ENCODE measurements at regions not wholly inside any gene's neighbourhood (a gene's known extent, or its start where the extent isn't known, plus 50 kb on each side); places are given as distances from the start of the nearest gene placed in this dataset.

- no peaks in the 10 kb centered on the region for H3K9me3 ChIP-seq (ENCODE audit: low read length)
- DNase-seq, result no peak
- H3K27me3 Mint-ChIP-seq, result no peaks in the 10 kb centered on the region
- no peaks in the 10 kb centered on the region for H3K4me1 ChIP-seq (ENCODE audit: insufficient read depth, low read length)
- no peaks in the 10 kb centered on the region for H3K36me3 Mint-ChIP-seq
- no peaks in the 10 kb centered on the region for H3K36me3 ChIP-seq (ENCODE audit: insufficient read depth, low read length)
- H3K27me3 ChIP-seq (ENCODE audit: insufficient read depth, low read length, poor library complexity, severe bottlenecking), result no peaks in the 10 kb centered on the region
- no peaks in the 10 kb centered on the region for H3K4me1 Mint-ChIP-seq
- POLR2A ChIA-PET, result no interaction called here
- CTCF ChIA-PET, result no interaction called here
- no peak overlapping the region for H3K4me3 ChIP-seq (ENCODE audit: low read length)
- H3K4me3 Mint-ChIP-seq, result no peak overlapping the region
- H3K27ac Mint-ChIP-seq, result no peak overlapping the region
- no peak overlapping the region for H3K27ac ChIP-seq (ENCODE audit: low read depth, low read length)
- peaks cover 0 to 4% (median 0%) of the 10 kb centered on the region in 5 donors for H3K9me3 Mint-ChIP-seq
Observed at GRCh38 chr20:17128206-17128605, 98.6 kb upstream of the PCSK2 start.

DNA sequence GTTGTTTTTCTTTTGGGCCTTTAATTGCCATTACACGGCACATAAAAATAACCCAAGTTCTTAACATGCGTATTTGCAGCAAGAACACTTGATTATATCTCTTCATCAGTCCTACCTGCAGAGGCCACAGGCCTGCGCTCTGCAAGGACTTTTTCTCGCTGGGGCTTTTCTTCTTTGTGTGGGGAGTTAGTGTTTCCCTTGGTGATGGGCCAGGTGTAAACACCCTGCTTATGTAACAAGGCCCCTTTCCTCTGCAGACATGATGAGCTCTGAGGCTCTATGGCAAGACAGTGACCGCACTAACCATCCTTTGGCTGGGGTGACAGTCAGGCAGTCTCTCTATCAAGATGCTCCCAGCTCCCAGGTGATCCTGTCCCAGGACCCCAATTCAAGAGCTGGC lies 97.8 kb upstream of the PCSK2 start:
- POLR2A ChIA-PET, result no interaction called here

GRCh38 chr20:17137692-17138091 lies 89.1 kb upstream of the PCSK2 start:
- Histone ChIP-seq H3K4me1 (ENCODE audit: insufficient read depth, low read length) (no peaks in the 10 kb centered on the region), H3K36me3 (ENCODE audit: insufficient read depth, low read length) (no peaks in the 10 kb centered on the region), H3K27ac (ENCODE audit: low read depth, low read length) (no peak overlapping the region), H3K4me3 (ENCODE audit: low read length) (no peak overlapping the region), H3K27me3 (ENCODE audit: insufficient read depth, low read length, poor library complexity, severe bottlenecking) (no peaks in the 10 kb centered on the region), H3K9me3 (ENCODE audit: low read length) (no peaks in the 10 kb centered on the region)
- Mint-ChIP-seq H3K4me3 (no peak overlapping the region), H3K27me3 (peaks cover 0 to 3% of the 10 kb centered on the region in 2 donors), H3K36me3 (no peaks in the 10 kb centered on the region), H3K27ac (no peak overlapping the region), H3K9me3 (peaks cover 0 to 9% (median 2%) of the 10 kb centered on the region in 5 donors), H3K4me1 (no peaks in the 10 kb centered on the region)
- no peak for DNase-seq
- ChIA-PET CTCF (no interaction called here), POLR2A (no interaction called here)

More for the DNA sequence above, 97.8 kb upstream of the PCSK2 start:
- no peaks in the 10 kb centered on the region for H3K4me1 ChIP-seq (ENCODE audit: insufficient read depth, low read length)
- Mint-ChIP-seq H3K27me3 (no peaks in the 10 kb centered on the region), H3K9me3 (peaks cover 0 to 4% (median 0%) of the 10 kb centered on the region in 5 donors), H3K27ac (no peak overlapping the region), H3K4me3 (no peak overlapping the region), H3K4me1 (no peaks in the 10 kb centered on the region), H3K36me3 (no peaks in the 10 kb centered on the region)
- no peak overlapping the region for H3K27ac ChIP-seq (ENCODE audit: low read depth, low read length)
- no peaks in the 10 kb centered on the region for H3K27me3 ChIP-seq (ENCODE audit: insufficient read depth, low read length, poor library complexity, severe bottlenecking)
- H3K36me3 ChIP-seq (ENCODE audit: insufficient read depth, low read length), result no peaks in the 10 kb centered on the region
- H3K4me3 ChIP-seq (ENCODE audit: low read length), result no peak overlapping the region
- no peaks in the 10 kb centered on the region for H3K9me3 ChIP-seq (ENCODE audit: low read length)
- CTCF ChIA-PET, result no interaction called here
- DNase-seq, result no peak

- Mint-ChIP-seq H3K36me3 (no peaks in the 10 kb centered on the region), H3K27ac (no peak overlapping the region), H3K27me3 (peaks cover 0 to 3% of the 10 kb centered on the region in 2 donors), H3K4me3 (no peak overlapping the region), H3K9me3 (peaks cover 0 to 9% (median 2%) of the 10 kb centered on the region in 5 donors), H3K4me1 (no peaks in the 10 kb centered on the region)
- H3K27me3 ChIP-seq (ENCODE audit: insufficient read depth, low read length, poor library complexity, severe bottlenecking), result no peaks in the 10 kb centered on the region
- H3K4me3 ChIP-seq (ENCODE audit: low read length), result no peak overlapping the region
- no peaks in the 10 kb centered on the region for H3K36me3 ChIP-seq (ENCODE audit: insufficient read depth, low read length)
- CTCF ChIA-PET, result no interaction called here
- H3K9me3 ChIP-seq (ENCODE audit: low read length), result no peaks in the 10 kb centered on the region
- H3K27ac ChIP-seq (ENCODE audit: low read depth, low read length), result no peak overlapping the region
- H3K4me1 ChIP-seq (ENCODE audit: insufficient read depth, low read length), result no peaks in the 10 kb centered on the region
- DNase-seq, result no peak
- POLR2A ChIA-PET, result no interaction called here
Observed at GRCh38 chr20:17138237-17138636, 88.6 kb upstream of the PCSK2 start.

- Mint-ChIP-seq H3K27me3 (peaks cover 0 to 3% of the 10 kb centered on the region in 2 donors), H3K36me3 (no peaks in the 10 kb centered on the region), H3K27ac (no peak overlapping the region), H3K4me1 (no peaks in the 10 kb centered on the region), H3K9me3 (peaks cover 0 to 12% (median 4%) of the 10 kb centered on the region in 5 donors), H3K4me3 (no peak overlapping the region)
- Histone ChIP-seq H3K27ac (ENCODE audit: low read depth, low read length) (no peak overlapping the region), H3K27me3 (ENCODE audit: insufficient read depth, low read length, poor library complexity, severe bottlenecking) (no peaks in the 10 kb centered on the region), H3K9me3 (ENCODE audit: low read length) (no peaks in the 10 kb centered on the region), H3K4me3 (ENCODE audit: low read length) (no peak overlapping the region), H3K4me1 (ENCODE audit: insufficient read depth, low read length) (no peaks in the 10 kb centered on the region), H3K36me3 (ENCODE audit: insufficient read depth, low read length) (no peaks in the 10 kb centered on the region)
- CTCF ChIA-PET, result no interaction called here
- POLR2A ChIA-PET, result no interaction called here
- DNase-seq, result no peak
Observed at GRCh38 chr20:17140894-17141293, 85.9 kb upstream of the PCSK2 start.

- no peaks in the 10 kb centered on the region for H3K9me3 ChIP-seq (ENCODE audit: low read length)
- no peaks in the 10 kb centered on the region for H3K27me3 ChIP-seq (ENCODE audit: insufficient read depth, low read length, poor library complexity, severe bottlenecking)
- CTCF ChIA-PET, result no interaction called here
- Mint-ChIP-seq H3K4me1 (no peaks in the 10 kb centered on the region), H3K4me3 (no peak overlapping the region), H3K9me3 (peaks cover 0 to 12% (median 4%) of the 10 kb centered on the region in 5 donors), H3K27ac (peak overlapping the region in 1 of 8 donors; percentile 32), H3K27me3 (peaks cover 0 to 3% of the 10 kb centered on the region in 2 donors), H3K36me3 (no peaks in the 10 kb centered on the region)
- no peak overlapping the region for H3K4me3 ChIP-seq (ENCODE audit: low read length)
- H3K4me1 ChIP-seq (ENCODE audit: insufficient read depth, low read length), result no peaks in the 10 kb centered on the region
- POLR2A ChIA-PET, result no interaction called here
- DNase-seq, result no peak
- no peaks in the 10 kb centered on the region for H3K36me3 ChIP-seq (ENCODE audit: insufficient read depth, low read length)
- no peak overlapping the region for H3K27ac ChIP-seq (ENCODE audit: low read depth, low read length)
Observed at GRCh38 chr20:17141568-17141967, 85.3 kb upstream of the PCSK2 start.

- ChIA-PET POLR2A (no interaction called here), CTCF (no interaction called here)
- H3K27ac Mint-ChIP-seq, result no peak overlapping the region
- H3K27ac ChIP-seq (ENCODE audit: low read depth, low read length), result no peak overlapping the region
- H3K4me1 Mint-ChIP-seq, result no peaks in the 10 kb centered on the region
- H3K4me3 ChIP-seq (ENCODE audit: low read length), result no peak overlapping the region
- H3K9me3 ChIP-seq (ENCODE audit: low read length), result no peaks in the 10 kb centered on the region
- no peak for DNase-seq
- no peaks in the 10 kb centered on the region for H3K4me1 ChIP-seq (ENCODE audit: insufficient read depth, low read length)
- H3K36me3 Mint-ChIP-seq, result no peaks in the 10 kb centered on the region
- peaks cover 0 to 2% of the 10 kb centered on the region in 2 donors for H3K27me3 Mint-ChIP-seq
- H3K4me3 Mint-ChIP-seq, result no peak overlapping the region
- peaks cover 0 to 6% (median 2%) of the 10 kb centered on the region in 5 donors for H3K9me3 Mint-ChIP-seq
- H3K27me3 ChIP-seq (ENCODE audit: insufficient read depth, low read length, poor library complexity, severe bottlenecking), result no peaks in the 10 kb centered on the region
- no peaks in the 10 kb centered on the region for H3K36me3 ChIP-seq (ENCODE audit: insufficient read depth, low read length)
Observed at GRCh38 chr20:17142666-17143065, 84.2 kb upstream of the PCSK2 start.

DNA sequence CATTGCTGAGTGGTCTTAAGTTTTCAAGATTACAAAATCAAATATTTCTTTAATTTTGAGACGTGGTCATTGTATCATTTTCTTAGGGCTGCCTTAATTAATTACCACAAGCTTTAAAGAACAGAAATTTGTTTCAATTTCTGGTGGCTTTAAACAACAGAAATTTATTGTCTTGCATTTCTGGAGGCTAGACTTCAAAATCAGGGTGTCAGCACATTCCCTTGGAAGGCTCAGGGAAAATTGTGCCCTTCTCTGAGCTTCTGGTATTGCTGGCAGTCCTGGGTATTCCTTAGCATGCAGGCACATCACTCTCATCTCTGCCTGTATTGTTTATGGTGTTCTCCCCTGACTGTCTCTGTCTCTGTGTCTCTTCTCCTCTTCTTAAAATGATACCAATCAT lies 76.0 kb upstream of the PCSK2 start:
- Histone ChIP-seq H3K36me3 (ENCODE audit: insufficient read depth, low read length) (no peaks in the 10 kb centered on the region), H3K4me1 (ENCODE audit: insufficient read depth, low read length) (no peaks in the 10 kb centered on the region), H3K27ac (ENCODE audit: low read depth, low read length) (no peak overlapping the region), H3K4me3 (ENCODE audit: low read length) (no peak overlapping the region), H3K27me3 (ENCODE audit: insufficient read depth, low read length, poor library complexity, severe bottlenecking) (no peaks in the 10 kb centered on the region), H3K9me3 (ENCODE audit: low read length) (no peaks in the 10 kb centered on the region)
- Mint-ChIP-seq H3K4me1 (no peaks in the 10 kb centered on the region), H3K27me3 (no peaks in the 10 kb centered on the region), H3K9me3 (peaks cover 3 to 11% (median 8%) of the 10 kb centered on the region in 5 donors), H3K27ac (no peak overlapping the region), H3K36me3 (no peaks in the 10 kb centered on the region), H3K4me3 (no peak overlapping the region)
- CTCF ChIA-PET, result no interaction called here
- no peak for DNase-seq
- POLR2A ChIA-PET, result no interaction called here

- Histone ChIP-seq H3K9me3 (ENCODE audit: low read length) (no peaks in the 10 kb centered on the region), H3K4me1 (ENCODE audit: insufficient read depth, low read length) (no peaks in the 10 kb centered on the region), H3K27me3 (ENCODE audit: insufficient read depth, low read length, poor library complexity, severe bottlenecking) (no peaks in the 10 kb centered on the region), H3K36me3 (ENCODE audit: insufficient read depth, low read length) (no peaks in the 10 kb centered on the region), H3K4me3 (ENCODE audit: low read length) (no peak overlapping the region), H3K27ac (ENCODE audit: low read depth, low read length) (no peak overlapping the region)
- Mint-ChIP-seq H3K36me3 (no peaks in the 10 kb centered on the region), H3K4me3 (no peak overlapping the region), H3K27me3 (no peaks in the 10 kb centered on the region), H3K9me3 (peaks cover 0 to 16% (median 6%) of the 10 kb centered on the region in 5 donors), H3K27ac (no peak overlapping the region), H3K4me1 (no peaks in the 10 kb centered on the region)
- CTCF ChIA-PET, result no interaction called here
- POLR2A ChIA-PET, result no interaction called here
- no peak for DNase-seq
Observed at GRCh38 chr20:17155401-17155800, 71.4 kb upstream of the PCSK2 start.

Measured in CD8-positive, alpha-beta memory T cell (primary cell).